ENCODE measurements at regions not wholly inside any gene's neighbourhood (a gene's known extent, or its start where the extent isn't known, plus 50 kb on each side); places are given as distances from the start of the nearest gene placed in this dataset.

DNA sequence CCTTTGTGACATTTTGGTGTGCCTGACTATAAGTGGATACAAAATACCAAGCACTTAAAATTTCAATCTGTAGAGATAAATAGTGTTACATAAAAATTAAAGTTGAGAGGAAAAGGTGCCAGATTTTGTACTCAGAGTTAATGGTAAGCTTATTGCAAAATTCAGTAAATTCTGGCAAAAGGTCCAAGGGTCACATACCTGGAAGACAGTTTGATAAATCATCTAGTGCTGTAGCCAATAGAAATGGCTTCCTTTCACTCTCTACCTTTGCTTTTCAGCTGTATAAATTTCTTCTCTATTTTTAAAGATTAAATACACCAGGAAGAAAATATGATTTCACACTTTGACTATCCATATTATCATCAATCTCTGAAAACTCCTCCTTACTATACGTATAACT, 690.2 kb upstream of the NRSN1 start:
- TF ChIP-seq, protein P1, sequence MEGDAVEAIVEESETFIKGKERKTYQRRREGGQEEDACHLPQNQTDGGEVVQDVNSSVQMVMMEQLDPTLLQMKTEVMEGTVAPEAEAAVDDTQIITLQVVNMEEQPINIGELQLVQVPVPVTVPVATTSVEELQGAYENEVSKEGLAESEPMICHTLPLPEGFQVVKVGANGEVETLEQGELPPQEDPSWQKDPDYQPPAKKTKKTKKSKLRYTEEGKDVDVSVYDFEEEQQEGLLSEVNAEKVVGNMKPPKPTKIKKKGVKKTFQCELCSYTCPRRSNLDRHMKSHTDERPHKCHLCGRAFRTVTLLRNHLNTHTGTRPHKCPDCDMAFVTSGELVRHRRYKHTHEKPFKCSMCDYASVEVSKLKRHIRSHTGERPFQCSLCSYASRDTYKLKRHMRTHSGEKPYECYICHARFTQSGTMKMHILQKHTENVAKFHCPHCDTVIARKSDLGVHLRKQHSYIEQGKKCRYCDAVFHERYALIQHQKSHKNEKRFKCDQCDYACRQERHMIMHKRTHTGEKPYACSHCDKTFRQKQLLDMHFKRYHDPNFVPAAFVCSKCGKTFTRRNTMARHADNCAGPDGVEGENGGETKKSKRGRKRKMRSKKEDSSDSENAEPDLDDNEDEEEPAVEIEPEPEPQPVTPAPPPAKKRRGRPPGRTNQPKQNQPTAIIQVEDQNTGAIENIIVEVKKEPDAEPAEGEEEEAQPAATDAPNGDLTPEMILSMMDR (IDR thresholded peaks at IDR 0.05): no peak
- TF ChIP-seq POLR2A (IDR thresholded peaks at IDR 0.05): no peak

Data from thyroid gland (tissue), 4 donors.